ENCODE measurements at regions not wholly inside any gene's neighbourhood (a gene's known extent, or its start where the extent isn't known, plus 50 kb on each side); places are given as distances from the start of the nearest gene placed in this dataset.

DNA sequence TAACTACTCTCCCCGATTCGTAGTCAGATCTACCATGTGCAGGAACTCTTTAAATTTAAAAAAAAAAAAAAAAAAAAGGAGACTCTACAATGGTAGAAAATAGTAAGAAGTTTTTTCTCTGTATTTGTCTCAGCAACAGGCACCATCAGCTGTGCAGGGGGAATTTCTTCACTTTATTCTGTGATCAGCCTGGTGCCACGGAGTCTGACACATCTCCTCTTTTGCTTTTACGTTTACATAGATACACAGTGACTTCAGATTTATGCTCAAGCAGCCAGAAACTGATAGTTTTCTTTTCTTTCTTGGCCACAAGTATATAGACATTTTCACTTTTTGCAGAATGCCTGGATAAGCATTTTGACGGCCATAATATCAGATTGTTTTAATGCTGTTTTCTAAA is 190.6 kb upstream of the AKR1E2 start:
- Histone ChIP-seq H4K20me1 (ENCODE audit: low read length) (no peaks in the 10 kb centered on the region), H3K4me1 (ENCODE audit: insufficient read depth, low read length) (no peaks in the 10 kb centered on the region), H3K9me3 (ENCODE audit: low read length) (no peaks in the 10 kb centered on the region), H3K9me2 (replicated peaks; ENCODE audit: low read length) (no peaks in the 10 kb centered on the region), H3K4me3 (ENCODE audit: low read length) (no peak overlapping the region), H3K27ac (ENCODE audit: low read length) (no peak overlapping the region), H3K4me2 (ENCODE audit: low read length) (no peak overlapping the region), H3K79me2 (ENCODE audit: low read length) (no peaks in the 10 kb centered on the region), H3K36me3 (ENCODE audit: low read depth, low read length) (no peaks in the 10 kb centered on the region), H3K9ac (ENCODE audit: low read length) (no peak overlapping the region), H3K27me3 (ENCODE audit: low read length) (no peaks in the 10 kb centered on the region), H2AFZ (ENCODE audit: low read length) (no peak overlapping the region), H3F3A (ENCODE audit: low read length, unreplicated experiment) (no peaks in the 10 kb centered on the region)
- DNase-seq (no peak), ATAC-seq (no peak)
- BruUV-seq (replicated peaks), result no TSS peak
- TF ChIP-seq, protein P1, sequence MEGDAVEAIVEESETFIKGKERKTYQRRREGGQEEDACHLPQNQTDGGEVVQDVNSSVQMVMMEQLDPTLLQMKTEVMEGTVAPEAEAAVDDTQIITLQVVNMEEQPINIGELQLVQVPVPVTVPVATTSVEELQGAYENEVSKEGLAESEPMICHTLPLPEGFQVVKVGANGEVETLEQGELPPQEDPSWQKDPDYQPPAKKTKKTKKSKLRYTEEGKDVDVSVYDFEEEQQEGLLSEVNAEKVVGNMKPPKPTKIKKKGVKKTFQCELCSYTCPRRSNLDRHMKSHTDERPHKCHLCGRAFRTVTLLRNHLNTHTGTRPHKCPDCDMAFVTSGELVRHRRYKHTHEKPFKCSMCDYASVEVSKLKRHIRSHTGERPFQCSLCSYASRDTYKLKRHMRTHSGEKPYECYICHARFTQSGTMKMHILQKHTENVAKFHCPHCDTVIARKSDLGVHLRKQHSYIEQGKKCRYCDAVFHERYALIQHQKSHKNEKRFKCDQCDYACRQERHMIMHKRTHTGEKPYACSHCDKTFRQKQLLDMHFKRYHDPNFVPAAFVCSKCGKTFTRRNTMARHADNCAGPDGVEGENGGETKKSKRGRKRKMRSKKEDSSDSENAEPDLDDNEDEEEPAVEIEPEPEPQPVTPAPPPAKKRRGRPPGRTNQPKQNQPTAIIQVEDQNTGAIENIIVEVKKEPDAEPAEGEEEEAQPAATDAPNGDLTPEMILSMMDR (conservative IDR thresholded peaks at IDR 0.05; ENCODE audit: low read depth, low read length), result no peak
- no peak for TF ChIP-seq EZH2phosphoT487 (IDR thresholded peaks at IDR 0.05; ENCODE audit: borderline replicate concordance, low read length)
- TF ChIP-seq EZH2 (IDR thresholded peaks at IDR 0.05; ENCODE audit: low read length, unreplicated experiment), result no peak
- ChIA-PET POLR2A (ENCODE audit: unreplicated experiment) (no interaction called here), CTCF (no interaction called here)
- intact Hi-C loops (cut with micrococcal nuclease), result no loop called here

DNA sequence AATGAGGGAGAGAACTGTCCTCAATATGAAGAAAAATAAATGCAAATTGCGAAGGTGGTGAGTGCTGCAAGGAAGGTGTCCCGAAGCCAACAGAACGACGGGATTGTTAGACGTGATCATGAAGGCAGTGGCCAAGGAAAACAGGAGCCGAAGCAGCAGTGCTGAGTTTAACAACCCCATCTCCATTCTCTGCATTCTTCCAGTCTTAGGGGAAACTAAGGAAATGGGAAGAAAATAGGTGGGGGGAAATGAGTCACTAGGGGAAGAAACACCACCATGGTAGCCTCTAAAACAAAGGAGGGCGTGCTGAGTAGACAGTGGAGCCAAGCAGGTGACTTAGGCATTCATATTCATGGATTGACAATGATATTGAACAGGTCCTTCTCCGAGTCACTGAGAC is 192.2 kb upstream of the AKR1E2 start:
- ChIA-PET CTCF (no interaction called here), POLR2A (ENCODE audit: unreplicated experiment) (no interaction called here)
- Histone ChIP-seq H4K20me1 (ENCODE audit: low read length) (no peaks in the 10 kb centered on the region), H3K4me1 (ENCODE audit: insufficient read depth, low read length) (no peaks in the 10 kb centered on the region), H3K27me3 (ENCODE audit: low read length) (no peaks in the 10 kb centered on the region), H3K9me2 (replicated peaks; ENCODE audit: low read length) (no peaks in the 10 kb centered on the region), H3K9me3 (ENCODE audit: low read length) (no peaks in the 10 kb centered on the region), H3F3A (ENCODE audit: low read length, unreplicated experiment) (no peaks in the 10 kb centered on the region), H3K79me2 (ENCODE audit: low read length) (no peaks in the 10 kb centered on the region), H3K4me2 (ENCODE audit: low read length) (no peak overlapping the region), H3K27ac (ENCODE audit: low read length) (no peak overlapping the region), H3K9ac (ENCODE audit: low read length) (no peak overlapping the region), H3K36me3 (ENCODE audit: low read depth, low read length) (no peaks in the 10 kb centered on the region), H3K4me3 (ENCODE audit: low read length) (no peak overlapping the region), H2AFZ (ENCODE audit: low read length) (no peak overlapping the region)
- no peak for DNase-seq
- intact Hi-C loops (cut with micrococcal nuclease), result no loop called here
- no peak for TF ChIP-seq EZH2phosphoT487 (IDR thresholded peaks at IDR 0.05; ENCODE audit: borderline replicate concordance, low read length)
- TF ChIP-seq, protein P1 (conservative IDR thresholded peaks at IDR 0.05; ENCODE audit: low read depth, low read length), result no peak
- TF ChIP-seq EZH2 (IDR thresholded peaks at IDR 0.05; ENCODE audit: low read length, unreplicated experiment), result no peak
- no peak for ATAC-seq
- BruUV-seq (replicated peaks), result no TSS peak

DNA sequence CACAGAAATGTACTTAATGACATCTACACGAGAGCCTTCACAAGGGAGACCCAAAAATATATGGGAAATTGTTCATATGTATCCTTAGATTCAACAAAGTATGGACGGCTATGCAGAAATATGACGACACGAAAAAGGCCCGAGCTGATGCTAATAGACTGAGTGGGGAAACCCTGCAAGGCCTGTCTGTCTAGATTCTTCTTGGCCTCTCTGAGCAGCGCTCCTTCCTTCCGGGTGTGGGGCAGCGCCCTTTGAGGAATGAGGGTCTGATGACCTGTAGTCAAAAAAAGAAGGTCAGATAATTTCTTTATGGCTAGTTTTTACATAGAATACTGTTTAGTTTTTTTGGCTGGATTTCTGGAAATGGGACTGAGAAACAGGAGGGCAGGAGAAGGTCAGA is 192.8 kb upstream of the AKR1E2 start:
- DNase-seq, result no peak

More for the DNA sequence above, 192.8 kb upstream of the AKR1E2 start:
- H3F3A ChIP-seq (ENCODE audit: low read length, unreplicated experiment), result no peaks in the 10 kb centered on the region
- H4K20me1 ChIP-seq (ENCODE audit: low read length), result no peaks in the 10 kb centered on the region
- no peak overlapping the region for H3K4me3 ChIP-seq (ENCODE audit: low read length)
- BruUV-seq (replicated peaks), result no TSS peak
- H3K79me2 ChIP-seq (ENCODE audit: low read length), result no peaks in the 10 kb centered on the region
- POLR2A ChIA-PET (ENCODE audit: unreplicated experiment), result no interaction called here
- H3K4me2 ChIP-seq (ENCODE audit: low read length), result no peak overlapping the region
- H3K9me3 ChIP-seq (ENCODE audit: low read length), result no peaks in the 10 kb centered on the region
- TF ChIP-seq EZH2phosphoT487 (IDR thresholded peaks at IDR 0.05; ENCODE audit: borderline replicate concordance, low read length), result no peak
- TF ChIP-seq, protein P1 (conservative IDR thresholded peaks at IDR 0.05; ENCODE audit: low read depth, low read length), result no peak
- TF ChIP-seq EZH2 (IDR thresholded peaks at IDR 0.05; ENCODE audit: low read length, unreplicated experiment), result no peak
- no peaks in the 10 kb centered on the region for H3K9me2 ChIP-seq (replicated peaks; ENCODE audit: low read length)
- CTCF ChIA-PET, result no interaction called here
- H3K27me3 ChIP-seq (ENCODE audit: low read length), result no peaks in the 10 kb centered on the region
- no peak for ATAC-seq
- H3K4me1 ChIP-seq (ENCODE audit: insufficient read depth, low read length), result no peaks in the 10 kb centered on the region
- H3K9ac ChIP-seq (ENCODE audit: low read length), result no peak overlapping the region
- intact Hi-C loops (cut with micrococcal nuclease), result no loop called here
- no peaks in the 10 kb centered on the region for H3K36me3 ChIP-seq (ENCODE audit: low read depth, low read length)
- no peak overlapping the region for H3K27ac ChIP-seq (ENCODE audit: low read length)
- H2AFZ ChIP-seq (ENCODE audit: low read length), result no peak overlapping the region

Data from PC-3 (cell line).